Mucosa of rectum (tissue), 2 donors: ENCODE measurements at regions not wholly inside any gene's neighbourhood (a gene's known extent, or its start where the extent isn't known, plus 50 kb on each side); places are given as distances from the start of the nearest gene placed in this dataset.

ENCODE experiments used
- H3K27ac ChIP-seq, 2 donors: one replicate each; pipeline ENCODE4 v1.7.0; 2013; ENCODE audit warnings: inconsistent platforms in 2 of 2, low read depth in 2 of 2, low read length in 2 of 2
- H3K27me3 ChIP-seq, 2 donors: one replicate each; pipeline ENCODE4 v1.7.0; 2013; ENCODE audit warnings: low read length in 2 of 2; ENCODE audit not compliant: control insufficient read depth in 2 of 2, insufficient read depth in 2 of 2
- H3K36me3 ChIP-seq, 2 donors: one replicate each; pipeline ENCODE4 v1.7.0; 2013; ENCODE audit warnings: low read length in 2 of 2; ENCODE audit not compliant: control insufficient read depth in 2 of 2, insufficient read depth in 2 of 2
- H3K4me1 ChIP-seq, 2 donors: one replicate each; pipeline ENCODE4 v1.7.0; 2013; ENCODE audit warnings: low read length in 2 of 2, mild to moderate bottlenecking in 1 of 2; ENCODE audit not compliant: control insufficient read depth in 2 of 2, insufficient read depth in 2 of 2
- H3K4me3 ChIP-seq, 2 donors: one replicate each; pipeline ENCODE4 v1.7.0; 2013; ENCODE audit warnings: low read length in 2 of 2
- H3K9ac ChIP-seq, 2 donors: one replicate each; pipeline ENCODE4 v1.7.0; 2013; ENCODE audit warnings: low read length in 2 of 2, low read depth in 1 of 2, mild to moderate bottlenecking in 1 of 2
- H3K9me3 ChIP-seq, 2 donors: one replicate each; pipeline ENCODE4 v1.7.0; 2013; ENCODE audit warnings: low read length in 2 of 2; ENCODE audit not compliant: control insufficient read depth in 2 of 2
- donor health status: healthy.
- donor health status: Normal muscosa, but diverticular disease.

DNA sequence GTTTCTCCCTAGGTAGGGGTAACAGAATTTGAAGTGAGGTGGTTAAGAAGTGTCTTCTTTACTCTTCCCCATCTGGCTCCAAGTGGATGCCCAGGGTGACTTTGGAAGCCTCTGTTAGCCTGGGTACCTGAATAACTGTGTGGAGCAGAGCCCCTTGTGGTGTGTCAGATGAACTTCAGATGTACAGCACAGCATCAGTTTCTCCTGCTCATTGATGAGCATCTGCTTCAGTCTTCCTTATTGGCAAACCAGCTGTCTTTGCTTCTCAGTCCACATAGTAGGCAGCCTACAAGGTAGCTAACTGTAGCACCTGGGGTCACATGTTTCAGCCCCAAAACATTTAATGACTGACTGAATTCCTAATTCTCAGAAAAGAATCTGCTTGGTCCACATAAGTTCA, 56.2 kb upstream of the ATP8B1 start:
- H3K27ac ChIP-seq: no peak overlapping the region
- H3K4me1 ChIP-seq: peaks cover 0 to 2% of the 10 kb centered on the region in 2 donors
- H3K9me3 ChIP-seq: no peaks in the 10 kb centered on the region
- H3K9ac ChIP-seq: no peak overlapping the region
- no peak overlapping the region for H3K4me3 ChIP-seq
- H3K36me3 ChIP-seq: no peaks in the 10 kb centered on the region
- no peaks in the 10 kb centered on the region for H3K27me3 ChIP-seq

DNA sequence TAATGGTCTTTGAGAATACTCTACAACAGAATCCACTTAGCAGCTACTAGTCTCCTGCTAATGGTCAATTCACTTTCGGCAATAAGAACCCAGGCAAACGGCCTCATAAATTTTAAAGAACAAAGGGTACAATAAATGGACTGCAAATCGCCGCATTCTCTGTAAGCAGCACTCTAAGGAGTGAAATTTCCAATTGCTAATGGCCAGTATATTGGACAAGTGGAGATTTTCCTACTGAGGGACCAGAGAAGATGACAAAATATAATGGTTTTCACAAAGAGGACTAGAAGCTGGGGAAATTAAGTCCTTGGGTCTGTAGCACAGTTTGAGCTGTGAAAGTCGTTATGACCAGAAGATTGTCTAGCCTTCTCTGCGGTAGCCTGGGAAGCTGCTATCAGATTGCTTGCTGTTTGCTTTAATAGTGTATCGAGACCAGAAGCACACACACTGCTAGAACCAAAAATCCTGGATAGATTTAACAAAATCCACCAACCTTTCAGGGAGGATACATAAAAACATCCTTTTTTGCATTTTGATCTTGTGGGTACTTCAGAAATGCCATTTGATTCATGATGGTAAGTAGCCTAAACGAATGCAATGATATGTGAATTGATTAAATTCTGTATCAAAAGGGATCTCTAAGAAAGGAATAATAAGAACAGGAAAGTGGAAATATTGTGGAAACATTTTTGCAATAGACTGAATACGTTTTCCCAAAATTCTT, 53.6 kb upstream of the ATP8B1 start:
- Histone ChIP-seq H3K9me3 (no peaks in the 10 kb centered on the region), H3K36me3 (no peaks in the 10 kb centered on the region), H3K4me1 (peaks cover 0 to 7% of the 10 kb centered on the region in 2 donors), H3K27me3 (no peaks in the 10 kb centered on the region), H3K4me3 (no peak overlapping the region), H3K27ac (no peak overlapping the region), H3K9ac (no peak overlapping the region)

DNA sequence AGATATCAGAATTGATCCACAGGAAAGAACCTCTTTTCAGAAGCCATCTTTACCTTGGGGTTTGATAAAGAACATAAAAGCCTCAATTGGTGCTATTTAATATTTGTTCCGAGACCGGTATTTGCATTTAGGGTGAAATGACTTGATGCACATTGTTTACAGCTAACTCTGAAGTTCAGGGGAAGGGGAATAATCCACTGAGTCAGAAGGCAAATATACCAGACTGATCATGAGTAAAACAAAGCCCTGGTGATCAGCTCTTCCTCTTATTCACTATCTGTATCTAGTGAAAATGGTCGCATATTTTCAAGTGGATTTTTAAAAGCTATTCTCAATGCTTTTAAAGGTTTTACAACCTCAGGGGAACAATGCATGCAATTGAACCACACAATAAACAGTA, 53.0 kb upstream of the ATP8B1 start:
- H3K9ac ChIP-seq: no peak overlapping the region
- H3K4me3 ChIP-seq: no peak overlapping the region

DNA sequence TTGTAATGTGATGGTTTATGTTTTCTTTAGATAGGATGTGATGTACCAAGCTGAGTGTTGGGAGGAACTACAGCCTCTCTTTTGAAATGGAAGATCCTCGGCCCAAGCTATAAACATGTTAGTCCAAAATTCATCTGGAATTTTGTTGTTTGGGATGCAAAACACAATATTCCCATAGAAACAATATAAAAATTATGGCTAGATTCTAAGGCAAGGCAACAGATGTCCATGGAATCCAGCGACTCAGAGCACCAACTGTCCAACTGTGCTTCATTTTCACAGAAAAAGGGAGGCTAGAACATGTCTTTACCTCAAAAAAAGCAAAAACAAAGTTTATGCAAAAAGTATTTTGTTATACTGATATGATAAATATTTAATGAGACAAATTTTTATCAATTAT, 52.4 kb upstream of the ATP8B1 start:
- H3K9me3 ChIP-seq: no peaks in the 10 kb centered on the region
- H3K4me1 ChIP-seq: peaks cover 0 to 7% of the 10 kb centered on the region in 2 donors
- H3K4me3 ChIP-seq: no peak overlapping the region
- no peak overlapping the region for H3K27ac ChIP-seq
- no peaks in the 10 kb centered on the region for H3K36me3 ChIP-seq
- H3K9ac ChIP-seq: no peak overlapping the region
- no peaks in the 10 kb centered on the region for H3K27me3 ChIP-seq

More for the DNA sequence above, 53.0 kb upstream of the ATP8B1 start:
- H3K36me3 ChIP-seq: no peaks in the 10 kb centered on the region
- H3K27ac ChIP-seq: no peak overlapping the region
- H3K9me3 ChIP-seq: no peaks in the 10 kb centered on the region
- peaks cover 0 to 7% of the 10 kb centered on the region in 2 donors for H3K4me1 ChIP-seq
- H3K27me3 ChIP-seq: no peaks in the 10 kb centered on the region

DNA sequence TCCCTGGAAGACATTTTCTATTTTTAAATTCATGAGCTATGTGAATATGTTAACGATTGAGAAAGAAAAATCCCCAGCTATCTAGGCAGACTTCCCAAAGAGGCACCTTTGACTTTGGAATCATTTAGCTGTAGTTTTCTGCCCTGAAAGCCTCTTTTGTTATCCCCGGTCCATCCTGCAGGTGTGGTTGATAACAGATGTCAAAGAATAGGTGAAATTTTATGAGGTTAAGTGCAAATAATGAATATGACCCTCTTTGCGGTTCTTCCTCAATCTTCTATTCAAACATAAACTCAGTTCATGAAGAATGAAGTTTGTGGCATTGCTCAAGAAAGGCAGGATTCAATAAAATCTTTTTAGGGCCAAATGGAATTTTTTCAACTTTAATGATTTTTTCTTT, 51.6 kb upstream of the ATP8B1 start:
- no peaks in the 10 kb centered on the region for H3K36me3 ChIP-seq
- no peak overlapping the region for H3K27ac ChIP-seq
- H3K4me3 ChIP-seq: no peak overlapping the region
- peaks cover 0 to 7% of the 10 kb centered on the region in 2 donors for H3K4me1 ChIP-seq
- H3K27me3 ChIP-seq: no peaks in the 10 kb centered on the region
- H3K9ac ChIP-seq: no peak overlapping the region
- H3K9me3 ChIP-seq: no peaks in the 10 kb centered on the region

DNA sequence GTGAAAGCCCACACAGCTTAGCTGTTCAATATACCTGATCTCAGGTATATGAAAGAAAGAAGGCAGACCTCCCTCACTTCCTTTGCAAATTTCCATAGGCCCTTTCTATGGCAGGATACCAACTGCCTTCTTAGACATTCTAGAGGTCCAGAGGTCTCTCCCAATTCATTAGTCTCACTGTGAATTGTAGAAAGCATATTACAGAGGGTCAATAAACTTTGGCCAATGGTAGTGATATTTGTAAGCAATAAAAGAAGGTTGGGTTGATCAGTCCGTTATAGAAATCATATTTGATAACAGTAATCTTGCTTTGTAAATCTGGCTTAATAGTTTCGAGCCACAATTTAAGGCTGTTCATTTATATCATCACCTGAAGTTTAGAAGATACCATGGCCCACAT, 50.7 kb upstream of the ATP8B1 start:
- no peak overlapping the region for H3K9ac ChIP-seq
- no peak overlapping the region for H3K27ac ChIP-seq
- H3K4me1 ChIP-seq: peaks cover 0 to 7% of the 10 kb centered on the region in 2 donors
- H3K9me3 ChIP-seq: no peaks in the 10 kb centered on the region
- no peaks in the 10 kb centered on the region for H3K36me3 ChIP-seq
- no peaks in the 10 kb centered on the region for H3K27me3 ChIP-seq
- H3K4me3 ChIP-seq: no peak overlapping the region

DNA sequence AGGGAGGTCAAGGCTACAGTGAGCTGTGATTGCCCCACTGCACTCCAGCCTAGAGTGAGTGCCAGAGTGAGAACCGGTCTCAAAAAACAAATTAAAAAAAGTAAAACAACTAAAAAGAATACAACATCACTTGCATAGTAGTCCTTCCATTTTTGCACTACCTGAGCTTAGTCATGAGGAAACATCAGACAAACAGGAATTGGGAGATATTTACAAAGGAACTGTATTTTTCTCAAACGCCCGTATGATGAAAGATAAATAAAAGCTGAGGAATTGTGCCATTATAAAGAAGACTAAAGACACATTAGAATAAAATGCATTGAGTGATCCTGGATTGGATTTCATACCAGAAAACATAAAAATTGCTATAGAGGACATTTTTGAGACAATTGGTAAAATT, 50.0 kb upstream of the ATP8B1 start:
- Histone ChIP-seq H3K9ac (no peak overlapping the region), H3K4me1 (peaks cover 0 to 7% of the 10 kb centered on the region in 2 donors), H3K27ac (no peak overlapping the region), H3K9me3 (no peaks in the 10 kb centered on the region), H3K4me3 (no peak overlapping the region), H3K27me3 (no peaks in the 10 kb centered on the region), H3K36me3 (no peaks in the 10 kb centered on the region)
